HEK293T (cell line): ENCODE measurements at regions not wholly inside any gene's neighbourhood (a gene's known extent, or its start where the extent isn't known, plus 50 kb on each side); places are given as distances from the start of the nearest gene placed in this dataset.

Experiments
- CTCF ChIA-PET: fragments of 350-600 bp; formaldehyde crosslinking; extraction: SDS; loops from one replicate; lab custom pipeline; 2021; ENCODE audit warnings: antibody characterized with exemption, inconsistent platforms; lab: Yijun Ruan, JAX
- POLR2A ChIA-PET: fragments of 350-600 bp; formaldehyde crosslinking; extraction: SDS; loops from one replicate; lab custom pipeline; 2020; ENCODE audit warnings: antibody characterized with exemption, inconsistent platforms; lab: Yijun Ruan, JAX
- DNase-seq: peaks from one replicate; pipeline ENCODE4 v3.0.0; 2012; ENCODE audit warnings: mixed read lengths; ENCODE audit errors: extremely low spot score
- ARNT ChIP-seq: fragments of 450-650 bp; IDR thresholded peaks from 2 replicates; pipeline ENCODE4 v1.6.1; 2017; ENCODE audit warnings: mild to moderate bottlenecking
- BHLHE40 ChIP-seq: fragments of 450-650 bp; IDR thresholded peaks from 2 replicates; pipeline ENCODE4 v1.6.1; 2016; ENCODE audit warnings: mild to moderate bottlenecking, moderate library complexity, borderline replicate concordance
- CTBP1 ChIP-seq: fragments of 450-650 bp; IDR thresholded peaks from 2 replicates; pipeline ENCODE4 v1.6.1; 2016; ENCODE audit warnings: borderline replicate concordance
- ELF4 ChIP-seq: fragments of 450-650 bp; IDR thresholded peaks from 2 replicates; pipeline ENCODE4 v1.6.1; 2017; ENCODE audit warnings: antibody characterized with exemption
- FOXA1 ChIP-seq: fragments of 450-650 bp; IDR thresholded peaks from 2 replicates; pipeline ENCODE4 v1.6.1; 2016; ENCODE audit warnings: mild to moderate bottlenecking
- FOXK2 ChIP-seq: fragments of 450-650 bp; IDR thresholded peaks from 2 replicates; pipeline ENCODE4 v1.6.1; 2016; ENCODE audit warnings: mild to moderate bottlenecking
- FOXM1 ChIP-seq: fragments of 450-650 bp; IDR thresholded peaks from 2 replicates; pipeline ENCODE4 v1.6.1; 2017; ENCODE audit warnings: mild to moderate bottlenecking, borderline replicate concordance
- HDGF ChIP-seq: fragments of 450-650 bp; IDR thresholded peaks from 2 replicates; pipeline ENCODE4 v1.6.1; 2017; ENCODE audit warnings: antibody characterized with exemption, borderline replicate concordance
- L3MBTL2 ChIP-seq: fragments of 450-650 bp; conservative IDR thresholded peaks from 2 replicates; pipeline ENCODE4 v1.6.1; 2016; ENCODE audit warnings: mild to moderate bottlenecking
- LEF1 ChIP-seq: fragments of 450-650 bp; IDR thresholded peaks from 2 replicates; pipeline ENCODE4 v1.6.1; 2017; ENCODE audit warnings: mild to moderate bottlenecking, borderline replicate concordance
- NFRKB ChIP-seq: fragments of 450-650 bp; IDR thresholded peaks from 2 replicates; pipeline ENCODE4 v1.6.1; 2016; ENCODE audit warnings: mild to moderate bottlenecking, moderate library complexity
- SP1 ChIP-seq: fragments of 450-650 bp; IDR thresholded peaks from 2 replicates; pipeline ENCODE4 v1.6.1; 2017
- SUZ12 ChIP-seq: fragments of 450-650 bp; IDR thresholded peaks from 2 replicates; pipeline ENCODE4 v1.6.1; 2016; ENCODE audit warnings: mild to moderate bottlenecking
- TARDBP ChIP-seq: fragments of 450-650 bp; IDR thresholded peaks from 2 replicates; pipeline ENCODE4 v1.6.1; 2016
- ZNF384 ChIP-seq: fragments of 450-650 bp; IDR thresholded peaks from 2 replicates; pipeline ENCODE4 v1.6.1; 2016
- TF ChIP-seq, protein P1 (sequence below): fragments of 450-650 bp; IDR thresholded peaks from 2 replicates; pipeline ENCODE4 v1.6.1; 2016

DNA sequence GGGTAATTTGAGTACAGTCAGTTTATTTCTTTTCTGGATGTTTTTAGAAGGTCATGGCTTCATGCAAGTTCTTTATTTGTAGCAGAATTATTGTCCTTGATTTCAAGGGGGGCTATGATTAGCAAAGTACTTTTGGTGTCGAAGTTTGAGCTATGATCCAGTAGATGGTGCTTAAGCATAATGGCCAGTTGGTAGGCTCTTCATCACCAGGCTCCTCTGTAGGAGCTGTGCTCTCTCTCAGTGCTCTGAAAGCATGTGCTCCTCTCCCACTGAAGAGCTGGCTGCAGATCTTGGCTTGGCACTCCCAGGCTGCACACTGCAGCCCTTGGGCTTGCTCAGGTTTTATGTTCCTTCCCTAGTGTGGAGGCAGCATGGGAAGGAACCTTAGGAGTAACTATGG, 852.7 kb downstream of the LUZP2 start:
- TF ChIP-seq NFRKB (no peak), FOXK2 (no peak), HDGF (no peak), LEF1 (no peak), ARNT (no peak), BHLHE40 (no peak), SP1 (no peak), FOXA1 (no peak), FOXM1 (no peak), SUZ12 (no peak), ZNF384 (no peak), L3MBTL2 (no peak), TARDBP (no peak), CTBP1 (no peak), ELF4 (no peak)
- TF ChIP-seq, protein P1, sequence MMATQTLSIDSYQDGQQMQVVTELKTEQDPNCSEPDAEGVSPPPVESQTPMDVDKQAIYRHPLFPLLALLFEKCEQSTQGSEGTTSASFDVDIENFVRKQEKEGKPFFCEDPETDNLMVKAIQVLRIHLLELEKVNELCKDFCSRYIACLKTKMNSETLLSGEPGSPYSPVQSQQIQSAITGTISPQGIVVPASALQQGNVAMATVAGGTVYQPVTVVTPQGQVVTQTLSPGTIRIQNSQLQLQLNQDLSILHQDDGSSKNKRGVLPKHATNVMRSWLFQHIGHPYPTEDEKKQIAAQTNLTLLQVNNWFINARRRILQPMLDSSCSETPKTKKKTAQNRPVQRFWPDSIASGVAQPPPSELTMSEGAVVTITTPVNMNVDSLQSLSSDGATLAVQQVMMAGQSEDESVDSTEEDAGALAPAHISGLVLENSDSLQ: no peak
- ChIA-PET CTCF (no interaction called here), POLR2A (no interaction called here)
- no peak for DNase-seq

DNA sequence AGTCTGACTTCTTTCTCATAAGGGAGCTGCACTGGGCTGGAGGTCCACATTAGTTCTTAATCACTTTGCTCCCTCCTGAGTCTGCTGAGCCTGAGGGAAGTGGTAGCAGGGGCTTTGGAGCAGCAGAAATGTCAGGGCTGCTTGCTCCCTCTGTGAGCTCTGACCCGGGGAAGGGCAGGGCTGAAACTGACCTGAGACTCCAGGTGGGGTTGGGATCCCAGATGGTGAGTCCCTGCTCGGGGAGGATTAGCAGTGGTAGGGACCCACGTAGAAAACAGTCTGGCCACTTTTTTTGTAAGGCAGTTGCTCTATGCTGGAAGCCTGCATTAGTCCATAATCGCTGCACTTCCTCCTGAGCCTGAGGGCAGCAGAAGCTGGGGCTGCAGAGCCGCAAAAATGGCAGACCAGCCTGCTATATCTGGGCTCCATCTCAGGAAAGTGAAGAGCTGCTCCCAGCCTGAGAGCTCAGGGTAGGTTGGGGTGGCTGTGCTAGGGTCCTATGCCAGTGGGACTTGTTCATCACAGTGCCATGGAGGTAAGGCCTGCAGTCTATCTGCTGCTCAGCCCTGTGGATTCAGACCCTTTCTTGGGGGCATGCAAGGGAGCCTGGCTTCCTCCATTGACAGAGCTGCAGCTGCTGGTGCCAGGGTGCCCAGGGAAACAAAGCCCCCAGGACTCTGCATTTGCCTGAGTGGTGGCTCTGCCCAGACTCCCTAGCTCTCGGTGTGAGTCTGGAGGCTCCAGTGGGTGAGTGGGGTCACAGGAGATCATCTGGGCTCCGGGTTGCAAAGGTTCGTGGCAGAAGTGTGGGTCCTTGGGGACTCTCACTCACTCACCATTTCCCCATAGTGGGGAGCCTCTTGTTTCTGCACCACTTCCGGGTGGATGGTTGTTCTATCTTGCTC, 854.3 kb downstream of the LUZP2 start:
- CTCF ChIA-PET: no interaction called here

DNA sequence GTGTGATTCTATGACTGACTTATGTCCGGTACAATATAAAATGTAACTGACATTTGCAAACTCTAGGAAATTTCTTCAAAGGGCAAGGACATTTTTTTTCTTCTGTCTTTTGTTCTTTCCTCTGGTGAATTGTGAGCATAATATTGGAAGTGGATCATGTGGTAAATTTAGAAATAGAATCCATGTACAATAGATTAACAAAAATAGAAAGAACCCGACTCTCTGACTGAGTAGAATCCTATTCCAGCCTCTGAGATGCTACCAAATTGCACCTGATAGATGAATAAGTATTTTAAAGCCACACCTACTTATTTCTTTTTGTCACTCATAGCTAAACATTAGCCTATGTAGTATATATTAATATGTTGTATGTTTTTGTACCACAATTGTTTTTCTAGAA, 860.3 kb downstream of the LUZP2 start:
- TF ChIP-seq ELF4 (no peak), FOXA1 (no peak), ZNF384 (no peak), FOXK2 (no peak), SP1 (no peak), HDGF (no peak), ARNT (no peak), TARDBP (no peak), LEF1 (no peak), L3MBTL2 (no peak), CTBP1 (no peak), SUZ12 (no peak), FOXM1 (no peak), NFRKB (no peak), BHLHE40 (no peak)
- TF ChIP-seq, protein P1: no peak
- no peak for DNase-seq
- POLR2A ChIA-PET: no interaction called here
- CTCF ChIA-PET: no interaction called here

More for the DNA sequence above, 854.3 kb downstream of the LUZP2 start:
- DNase-seq: no peak
- POLR2A ChIA-PET: no interaction called here
- no peak for TF ChIP-seq HDGF
- TF ChIP-seq FOXM1: no peak
- TF ChIP-seq TARDBP: no peak
- no peak for TF ChIP-seq SP1
- no peak for TF ChIP-seq BHLHE40
- TF ChIP-seq SUZ12: no peak
- TF ChIP-seq ELF4: no peak
- no peak for TF ChIP-seq ZNF384
- TF ChIP-seq L3MBTL2: no peak
- TF ChIP-seq ARNT: no peak
- no peak for TF ChIP-seq CTBP1
- no peak for TF ChIP-seq LEF1
- no peak for TF ChIP-seq FOXK2
- TF ChIP-seq, protein P1: no peak
- TF ChIP-seq NFRKB: no peak

DNA sequence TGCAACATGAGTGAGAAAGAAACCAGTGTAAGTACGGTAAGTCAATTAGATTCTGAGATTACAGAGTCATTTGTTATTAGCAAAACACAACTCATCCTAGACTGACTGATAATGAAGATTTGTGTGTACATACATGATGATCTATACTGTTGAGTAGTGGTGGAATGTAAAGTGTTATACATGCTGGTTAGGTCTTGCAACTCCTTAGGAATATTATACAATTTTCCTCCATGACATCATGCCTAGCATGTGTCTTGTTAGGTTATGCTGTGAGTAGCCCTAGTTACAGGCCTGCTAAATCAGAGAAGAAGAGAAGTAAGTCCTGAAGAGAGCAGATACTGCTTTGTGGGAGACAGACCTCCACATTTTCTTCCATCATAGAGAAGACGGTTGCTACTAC, 880.6 kb downstream of the LUZP2 start:
- TF ChIP-seq HDGF: no peak
- ChIA-PET CTCF (no interaction called here), POLR2A (no interaction called here)
- no peak for DNase-seq

DNA sequence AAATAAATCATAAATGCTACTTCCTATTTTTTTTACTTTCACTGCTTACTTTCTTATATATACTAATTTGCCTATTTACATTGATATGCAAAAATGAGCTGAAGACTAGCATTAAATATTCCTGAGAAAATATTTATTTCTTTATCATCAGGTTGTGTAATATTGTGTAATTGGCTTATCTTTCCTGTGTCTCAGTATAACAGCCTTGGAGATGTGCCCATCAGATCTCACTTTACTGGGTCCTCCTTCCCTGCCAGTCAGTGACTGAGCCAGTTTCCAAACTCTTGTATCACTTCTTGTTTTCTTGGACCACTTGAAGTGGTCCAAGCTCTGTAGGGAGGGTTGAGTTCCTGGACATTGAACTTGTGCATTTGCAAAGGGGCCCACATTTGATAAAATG, 900.0 kb downstream of the LUZP2 start:
- POLR2A ChIA-PET: no interaction called here
- CTCF ChIA-PET: no interaction called here
- no peak for TF ChIP-seq SP1
- TF ChIP-seq FOXA1: no peak
- no peak for TF ChIP-seq LEF1
- TF ChIP-seq ARNT: no peak
- TF ChIP-seq, protein P1: no peak
- no peak for TF ChIP-seq CTBP1
- no peak for TF ChIP-seq L3MBTL2
- TF ChIP-seq ZNF384: no peak
- no peak for TF ChIP-seq FOXM1
- no peak for TF ChIP-seq BHLHE40
- no peak for TF ChIP-seq ELF4
- no peak for TF ChIP-seq NFRKB
- TF ChIP-seq HDGF: no peak
- TF ChIP-seq SUZ12: no peak
- no peak for TF ChIP-seq TARDBP
- TF ChIP-seq FOXK2: no peak
- no peak for DNase-seq
